OCI-LY7 (cell line): ENCODE measurements at regions not wholly inside any gene's neighbourhood (a gene's known extent, or its start where the extent isn't known, plus 50 kb on each side); places are given as distances from the start of the nearest gene placed in this dataset.

Source experiments
- BruUV-seq: library from RNA; stranded (reverse); fragments of 400-500 nt; replicated peaks from 2 replicates; lab custom pipeline; 2021; lab: Mats Ljungman, UMichigan
- CTCF ChIA-PET: fragments of 300-600 bp; sonication (Branson Sonifier 250); formaldehyde crosslinking; loops from one replicate; lab custom pipeline; 2022; ENCODE audit warnings: antibody characterized with exemption; ENCODE audit not compliant: unreplicated experiment; lab: Charles Lee
- POLR2A ChIA-PET: fragments of 300-600 bp; sonication (Branson Sonifier 250); formaldehyde crosslinking; loops from one replicate; lab custom pipeline; 2022; ENCODE audit warnings: antibody characterized with exemption; lab: Charles Lee
- DNase-seq: peaks from one replicate; pipeline ENCODE4 v3.0.0-alpha.2; 2015; ENCODE audit warnings: low spot score
- H2AFZ ChIP-seq: fragments of 200-600 bp; sonication (generic), shearing (Covaris generic); 2 replicates; pipeline ENCODE4 v1.6.1; 2014; ENCODE audit warnings: mild to moderate bottlenecking, antibody characterized with exemption, low read length, moderate library complexity
- H3K27ac ChIP-seq: fragments of 200-600 bp; sonication (generic); 2 replicates; pipeline ENCODE4 v1.5.1; 2014; ENCODE audit warnings: mixed run types, low read depth, mild to moderate bottlenecking, moderate library complexity, low read length, inconsistent platforms; ENCODE audit not compliant: poor library complexity, severe bottlenecking
- H3K36me3 ChIP-seq: fragments of 200-600 bp; sonication (generic); 2 replicates; pipeline ENCODE4 v1.6.1; 2014; ENCODE audit warnings: mild to moderate bottlenecking, antibody characterized with exemption, low read length, moderate library complexity, mixed read lengths; ENCODE audit not compliant: insufficient read depth
- H3K4me1 ChIP-seq: fragments of 200-600 bp; sonication (generic); 2 replicates; pipeline ENCODE4 v1.5.1; 2014; ENCODE audit warnings: mild to moderate bottlenecking, low read length; ENCODE audit not compliant: insufficient read depth, poor library complexity, severe bottlenecking
- H3K4me2 ChIP-seq: fragments of 200-600 bp; sonication (generic); 2 replicates; pipeline ENCODE4 v1.6.1; 2014; ENCODE audit warnings: mild to moderate bottlenecking, low read length
- H3K4me3 ChIP-seq: fragments of 200-600 bp; sonication (generic); 2 replicates; pipeline ENCODE4 v1.5.1; 2014; ENCODE audit warnings: mild to moderate bottlenecking, low read depth, low read length; ENCODE audit not compliant: poor library complexity, severe bottlenecking
- H3K79me2 ChIP-seq: fragments of 200-600 bp; sonication (generic); 2 replicates; pipeline ENCODE4 v1.6.1; 2016; ENCODE audit warnings: low read depth, mild to moderate bottlenecking, low read length, moderate library complexity, mixed read lengths; ENCODE audit not compliant: insufficient read depth
- H3K9me2 ChIP-seq: fragments of 200-600 bp; sonication (generic); 2 replicates; pipeline ENCODE4 v1.6.1; 2016; ENCODE audit warnings: mild to moderate bottlenecking, low read length, mixed read lengths; ENCODE audit not compliant: insufficient read depth
- H3K9me3 ChIP-seq: fragments of 200-600 bp; sonication (generic); 2 replicates; pipeline ENCODE4 v1.6.1; 2014; ENCODE audit warnings: mild to moderate bottlenecking, mixed run types, low read length, mixed read lengths
- H4K20me1 ChIP-seq: fragments of 200-600 bp; sonication (generic); 2 replicates; pipeline ENCODE4 v1.6.1; 2014; ENCODE audit warnings: mild to moderate bottlenecking, antibody characterized with exemption, low read length, moderate library complexity, mixed read lengths; ENCODE audit not compliant: insufficient read depth
- EZH2phosphoT487 ChIP-seq: fragments of 200-600 bp; sonication (generic); IDR thresholded peaks from 2 replicates; pipeline ENCODE4 v1.6.1; 2018; ENCODE audit warnings: low read depth, borderline replicate concordance, mild to moderate bottlenecking, mixed run types, antibody characterized with exemption, low read length, moderate library complexity, mixed read lengths
- intact Hi-C: fragments of 100-400 bp; cut with micrococcal nuclease; formaldehyde crosslinking; loops from one replicate; pipeline ENCODE4 v1.10.0; 2022; ENCODE audit not compliant: unreplicated experiment
- TF ChIP-seq, protein P1 (sequence below): fragments of 200-600 bp; sonication (generic); conservative IDR thresholded peaks from 2 replicates; pipeline ENCODE4 v1.5.1; 2014; ENCODE audit warnings: mild to moderate bottlenecking, antibody characterized with exemption, low read length, moderate library complexity, mixed read lengths

DNA sequence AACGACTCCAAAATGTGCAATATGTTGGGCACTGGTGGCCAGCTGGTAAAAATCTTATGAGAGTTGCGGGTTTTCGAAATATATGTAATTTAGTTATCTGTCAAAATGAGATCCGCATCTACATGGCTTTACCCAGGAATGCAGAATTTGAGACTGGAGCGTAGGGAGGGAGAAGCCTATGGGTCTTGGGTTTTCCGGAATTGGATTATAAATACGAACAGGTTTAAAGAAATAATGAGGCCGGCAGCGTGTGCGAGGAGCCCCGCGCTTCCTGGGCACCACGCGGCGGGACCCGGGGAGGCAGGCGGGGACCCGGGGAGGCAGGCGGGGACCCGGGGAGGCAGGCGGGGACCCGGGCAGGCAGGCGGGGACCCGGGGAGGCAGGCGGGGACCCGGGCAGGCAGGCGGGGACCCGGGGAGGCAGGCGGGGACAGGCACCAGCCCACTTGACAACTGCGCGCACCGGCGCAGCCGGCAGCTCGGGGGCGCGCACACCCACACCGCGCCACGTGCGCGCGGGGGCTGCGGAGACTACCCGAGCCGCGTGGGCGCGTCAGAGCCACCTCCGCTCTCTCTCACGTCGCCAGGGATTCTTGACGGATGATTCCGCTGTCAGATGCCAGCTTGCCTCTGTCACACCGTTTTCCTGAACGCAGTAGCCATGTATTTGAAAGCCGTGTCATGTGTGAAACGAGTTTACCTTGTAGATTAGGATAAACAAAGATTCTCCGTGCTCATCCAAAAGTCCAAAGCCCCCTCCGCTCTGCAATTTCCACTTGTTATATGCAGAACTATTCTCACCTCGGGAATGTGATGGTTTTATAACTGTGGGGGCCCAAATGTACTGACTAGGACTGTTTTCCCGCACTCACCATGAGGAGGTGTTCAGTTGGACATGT, 54.3 kb upstream of the HNRNPU start:
- ChIA-PET POLR2A (interaction anchor here (0.6 to 1.5 kb wide), 9 partner anchors 41 to 100 kb away, joined by 3 to 11 read pairs (median 4); no protein-coding TSS in a partner anchor), CTCF (no interaction called here)
- BruUV-seq, result TSS peak; percentile 84
- H2AFZ ChIP-seq, result peak overlapping the region; percentile 94
- peak overlapping the region; percentile 89 for H3K27ac ChIP-seq
- H3K36me3 ChIP-seq, result no peaks in the 10 kb centered on the region
- DNase-seq, result peak; percentile 73
- no peaks in the 10 kb centered on the region for H3K79me2 ChIP-seq
- peaks cover 52% of the 10 kb centered on the region for H3K4me1 ChIP-seq
- H3K4me2 ChIP-seq, result peak overlapping the region; percentile 76
- TF ChIP-seq EZH2phosphoT487, result no peak
- TF ChIP-seq, protein P1, sequence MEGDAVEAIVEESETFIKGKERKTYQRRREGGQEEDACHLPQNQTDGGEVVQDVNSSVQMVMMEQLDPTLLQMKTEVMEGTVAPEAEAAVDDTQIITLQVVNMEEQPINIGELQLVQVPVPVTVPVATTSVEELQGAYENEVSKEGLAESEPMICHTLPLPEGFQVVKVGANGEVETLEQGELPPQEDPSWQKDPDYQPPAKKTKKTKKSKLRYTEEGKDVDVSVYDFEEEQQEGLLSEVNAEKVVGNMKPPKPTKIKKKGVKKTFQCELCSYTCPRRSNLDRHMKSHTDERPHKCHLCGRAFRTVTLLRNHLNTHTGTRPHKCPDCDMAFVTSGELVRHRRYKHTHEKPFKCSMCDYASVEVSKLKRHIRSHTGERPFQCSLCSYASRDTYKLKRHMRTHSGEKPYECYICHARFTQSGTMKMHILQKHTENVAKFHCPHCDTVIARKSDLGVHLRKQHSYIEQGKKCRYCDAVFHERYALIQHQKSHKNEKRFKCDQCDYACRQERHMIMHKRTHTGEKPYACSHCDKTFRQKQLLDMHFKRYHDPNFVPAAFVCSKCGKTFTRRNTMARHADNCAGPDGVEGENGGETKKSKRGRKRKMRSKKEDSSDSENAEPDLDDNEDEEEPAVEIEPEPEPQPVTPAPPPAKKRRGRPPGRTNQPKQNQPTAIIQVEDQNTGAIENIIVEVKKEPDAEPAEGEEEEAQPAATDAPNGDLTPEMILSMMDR, result peak; percentile 33; the same call in 1 of the 2 replicates
- H3K4me3 ChIP-seq, result peak overlapping the region; percentile 62
- intact Hi-C loops, result no loop called here
- no peaks in the 10 kb centered on the region for H3K9me2 ChIP-seq
- H3K9me3 ChIP-seq, result no peaks in the 10 kb centered on the region
- no peaks in the 10 kb centered on the region for H4K20me1 ChIP-seq

DNA sequence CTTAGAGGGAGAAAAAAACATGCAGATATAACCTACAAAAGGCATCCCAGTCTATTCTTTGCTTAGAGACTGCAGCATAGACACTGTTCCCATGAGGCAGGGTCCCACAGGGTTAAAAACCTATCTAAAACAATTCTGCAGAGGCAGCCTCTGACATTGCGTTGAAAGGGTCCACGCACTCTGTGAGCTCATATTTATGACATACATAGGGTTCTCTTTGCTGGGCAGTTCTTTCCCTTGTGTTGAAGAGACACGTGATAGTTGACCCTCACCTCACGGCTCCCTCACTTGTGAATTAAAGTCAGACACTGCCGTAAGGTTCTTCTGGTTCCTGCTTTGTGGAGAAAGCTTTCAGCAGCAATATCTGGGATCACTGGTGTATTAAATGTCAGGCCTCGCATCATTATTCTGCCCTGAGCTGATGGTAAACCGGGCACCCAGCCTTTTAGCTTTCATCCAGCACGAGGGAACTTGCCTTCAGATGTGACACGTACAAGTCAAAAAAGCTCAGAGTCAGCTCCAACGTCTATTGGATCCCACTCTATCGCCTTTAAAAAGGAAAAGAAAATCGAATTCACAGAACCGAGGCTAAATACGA, 52.8 kb upstream of the HNRNPU start:
- no TSS peak for BruUV-seq

More for the DNA sequence above, 52.8 kb upstream of the HNRNPU start:
- no peaks in the 10 kb centered on the region for H4K20me1 ChIP-seq
- TF ChIP-seq, protein P1, result no peak
- no peak for TF ChIP-seq EZH2phosphoT487
- POLR2A ChIA-PET, result interaction anchor here (0.6 to 2.4 kb wide), 13 partner anchors 9 to 81 kb away, joined by 3 to 11 read pairs (median 6); a partner anchor contains a TSS
- H3K4me2 ChIP-seq, result no peak overlapping the region
- 0 out of 2 replicates have a peak overlapping the region, but pooled peaks have one; percentile 16 for H2AFZ ChIP-seq
- intact Hi-C loops, result no loop called here
- H3K9me3 ChIP-seq, result no peaks in the 10 kb centered on the region
- no peaks in the 10 kb centered on the region for H3K9me2 ChIP-seq
- no peak for DNase-seq
- no peaks in the 10 kb centered on the region for H3K36me3 ChIP-seq
- H3K4me3 ChIP-seq, result no peak overlapping the region
- no peaks in the 10 kb centered on the region for H3K79me2 ChIP-seq
- H3K27ac ChIP-seq, result no peak overlapping the region
- CTCF ChIA-PET, result no interaction called here
- peaks cover 40% of the 10 kb centered on the region for H3K4me1 ChIP-seq
